GM12892 (cell line): ENCODE measurements at regions not wholly inside any gene's neighbourhood (a gene's known extent, or its start where the extent isn't known, plus 50 kb on each side); places are given as distances from the start of the nearest gene placed in this dataset.

Source experiments
- DNase-seq: peaks from one replicate; pipeline ENCODE4 v3.0.0; 2011; ENCODE audit not compliant: insufficient read length
- FAIRE-seq: peaks from 2 replicates; lab custom pipeline; 2011; peaks lifted over from hg19 to GRCh38; lab: Jason Lieb, UNC
- POLR2A ChIP-seq: IDR thresholded peaks from 2 replicates; pipeline ENCODE4 v1.6.1; 2011; ENCODE audit warnings: low read depth, low read length, control low read depth
- POLR2AphosphoS5 ChIP-seq: IDR thresholded peaks from 2 replicates; pipeline ENCODE4 v1.6.1; 2011; ENCODE audit warnings: low read depth, low read length, control low read depth
- TAF1 ChIP-seq: IDR thresholded peaks from 2 replicates; pipeline ENCODE4 v1.6.1; 2011; ENCODE audit warnings: low read depth, mild to moderate bottlenecking, control low read depth, low read length, borderline replicate concordance

GRCh38 chr12:4119157-4119761, 154.3 kb upstream of the CCND2 start:
- TF ChIP-seq POLR2A (no peak), POLR2AphosphoS5 (peak; percentile 64)
- FAIRE-seq = no peak
- DNase-seq = peak; percentile 60

- FAIRE-seq (no peak), DNase-seq (no peak)
- TF ChIP-seq TAF1 = no peak
- TF ChIP-seq POLR2A = no peak; the same call in 1 of the 2 replicates
- no peak; the same call in 1 of the 2 replicates for TF ChIP-seq POLR2AphosphoS5
These were observed 154.9 kb upstream of the CCND2 start for GRCh38 chr12:4118601-4119156.

DNA sequence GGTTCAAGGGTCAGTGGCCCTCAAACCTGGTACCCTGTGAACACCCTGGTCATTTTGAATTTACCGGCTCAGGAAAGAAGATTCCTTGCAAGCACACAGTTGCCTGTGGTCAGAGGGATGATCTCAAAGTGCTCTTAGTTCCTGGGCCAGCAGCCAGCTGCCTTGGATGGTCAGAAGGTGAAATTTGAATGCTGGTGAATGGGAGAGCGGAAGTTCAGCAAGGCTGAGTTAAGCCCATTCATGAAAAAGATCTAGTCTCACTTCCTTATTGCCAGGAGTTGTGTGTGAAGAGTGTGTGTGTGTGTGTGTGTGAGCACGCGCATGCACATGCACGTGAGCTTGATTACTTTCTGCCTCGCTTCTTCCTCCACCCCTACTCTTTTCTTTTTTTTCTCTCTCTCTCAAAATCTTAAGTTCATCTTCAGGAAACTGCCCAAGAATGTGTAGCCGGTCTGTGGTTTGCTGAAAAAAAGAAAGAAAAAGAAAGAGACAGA, 155.5 kb upstream of the CCND2 start:
- no peak for DNase-seq

DNA sequence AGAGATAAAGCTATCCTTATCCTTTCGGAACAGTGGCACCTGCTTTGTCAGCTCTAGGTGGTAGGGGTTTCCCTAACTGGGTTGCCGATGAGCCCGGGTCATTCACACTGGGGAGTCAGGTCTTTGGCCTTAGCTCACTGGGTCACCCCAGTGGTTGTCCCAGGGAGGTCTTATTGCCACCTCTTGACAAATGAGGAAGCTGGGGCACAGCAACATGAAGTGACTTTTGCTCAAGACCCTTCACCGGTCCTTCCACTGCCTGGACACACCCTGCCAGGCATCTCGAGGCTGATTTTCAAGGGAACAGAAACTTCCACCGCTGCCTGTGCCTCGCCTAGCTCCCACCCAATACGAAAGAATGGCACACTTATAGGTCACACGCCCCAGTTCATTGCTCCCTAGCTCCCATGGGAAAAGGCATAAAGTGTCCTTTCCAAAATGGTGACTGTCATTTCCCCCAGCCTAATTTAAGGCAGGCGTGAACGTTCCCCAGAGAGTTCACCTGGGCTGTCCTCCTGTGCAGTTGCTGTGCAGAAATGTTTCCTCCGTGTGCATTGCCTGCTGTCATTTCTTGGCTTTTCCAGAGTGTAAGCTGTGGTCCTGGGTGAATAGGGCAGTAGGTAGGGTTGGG, 156.1 kb upstream of the CCND2 start:
- DNase-seq (no peak), FAIRE-seq (no peak)
- TF ChIP-seq TAF1 = no peak
- no peak for TF ChIP-seq POLR2AphosphoS5
- no peak for TF ChIP-seq POLR2A

More for the DNA sequence above, 155.5 kb upstream of the CCND2 start:
- TF ChIP-seq POLR2AphosphoS5 (peak; percentile 41; the same call in 1 of the 2 replicates), TAF1 (no peak)
- FAIRE-seq = peak; percentile 100

GRCh38 chr12:4116251-4117111, 157.1 kb upstream of the CCND2 start:
- DNase-seq (no peak), FAIRE-seq (peak; percentile 70)
- no peak for TF ChIP-seq POLR2AphosphoS5
- no peak for TF ChIP-seq TAF1
- no peak for TF ChIP-seq POLR2A

DNA sequence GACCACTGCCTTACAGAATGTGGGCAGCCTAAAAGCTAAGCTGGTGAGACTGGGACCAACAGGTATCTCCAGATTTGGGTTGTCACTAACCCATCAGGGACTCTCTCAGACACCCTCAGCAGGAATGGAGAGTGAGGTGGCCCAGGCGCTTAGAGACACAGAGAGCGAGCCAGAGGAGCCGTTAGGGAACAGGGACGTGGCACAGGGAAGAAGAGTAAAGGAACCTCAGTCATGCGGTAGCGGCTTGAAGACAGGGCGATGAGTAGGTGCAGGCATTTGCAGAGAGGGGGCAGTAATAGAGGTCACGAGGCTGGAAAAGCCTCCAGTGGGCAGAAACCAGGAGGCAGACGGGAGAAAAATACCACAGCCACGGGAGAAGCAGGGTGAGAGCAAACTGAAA, 158.0 kb upstream of the CCND2 start:
- TF ChIP-seq POLR2AphosphoS5 (no peak), TAF1 (no peak), POLR2A (no peak)
- FAIRE-seq (peak; percentile 48), DNase-seq (no peak)

DNA sequence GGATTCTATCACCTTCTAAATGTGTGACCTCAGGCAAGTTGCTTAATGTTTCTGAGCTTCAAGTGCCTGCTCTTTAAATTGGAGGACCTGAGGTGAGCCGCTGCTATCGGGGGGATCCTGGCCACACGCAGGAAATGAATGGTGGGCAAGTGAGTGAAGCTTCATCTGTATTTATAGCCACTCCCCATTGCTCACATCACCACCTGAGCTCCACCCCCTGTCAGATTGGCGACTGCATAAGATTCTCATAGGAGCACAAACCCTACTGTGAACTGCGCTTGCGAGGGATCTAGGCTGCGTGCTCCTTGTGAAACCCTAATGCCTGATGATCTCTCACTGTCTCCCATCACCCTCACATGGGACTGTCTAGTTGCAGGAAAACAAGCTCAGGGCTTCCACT, 158.6 kb upstream of the CCND2 start:
- TF ChIP-seq TAF1 (no peak), POLR2A (no peak), POLR2AphosphoS5 (no peak)
- DNase-seq (no peak), FAIRE-seq (no peak)

- TF ChIP-seq POLR2AphosphoS5 (no peak), TAF1 (no peak), POLR2A (no peak)
- FAIRE-seq (peak; percentile 73), DNase-seq (no peak)
These were observed 160.7 kb upstream of the CCND2 start for GRCh38 chr12:4112734-4113325.

DNA sequence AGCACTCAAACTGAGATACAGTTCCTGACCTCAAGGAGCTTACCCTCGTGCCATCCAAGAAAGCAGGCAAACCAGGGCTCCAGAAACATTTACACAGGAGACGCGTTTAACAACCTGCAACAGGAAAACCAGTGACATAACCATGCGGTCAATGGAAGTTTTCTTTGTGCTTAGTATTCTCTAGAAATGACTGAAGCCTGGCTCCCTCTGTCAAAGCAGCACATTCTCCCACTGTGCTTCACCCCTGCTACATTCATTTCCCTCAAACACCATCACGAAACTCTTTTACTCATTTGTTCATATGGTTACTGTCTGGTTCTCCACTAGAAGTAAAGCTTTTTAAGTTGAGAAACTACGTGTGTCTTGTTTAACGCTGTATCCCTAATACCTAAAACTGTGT, 161.3 kb upstream of the CCND2 start:
- peak; percentile 90 for FAIRE-seq
- TF ChIP-seq TAF1 = no peak
- TF ChIP-seq POLR2A = no peak
- TF ChIP-seq POLR2AphosphoS5 = peak; percentile 36; the same call in 1 of the 2 replicates
- no peak for DNase-seq

DNA sequence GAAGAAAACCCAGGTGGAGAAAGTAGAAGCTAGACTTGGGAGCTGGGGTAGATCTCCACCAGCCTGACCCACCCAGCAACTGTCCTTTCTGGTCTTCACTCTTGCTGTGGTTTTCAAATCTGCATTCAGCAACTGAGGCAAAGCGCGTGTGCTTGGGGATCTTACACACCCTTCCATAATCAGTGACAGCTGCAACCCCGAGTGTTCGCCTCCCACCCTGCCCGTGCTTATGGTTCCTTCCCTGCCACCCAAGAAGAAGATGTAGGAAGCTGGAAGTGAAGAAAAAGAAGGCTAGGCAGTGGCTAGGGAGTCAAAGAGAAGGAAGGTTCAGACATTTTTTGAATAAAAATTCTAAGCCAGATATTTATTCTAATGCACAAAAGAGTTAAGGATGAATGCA, 162.6 kb upstream of the CCND2 start:
- no peak for FAIRE-seq

More for the DNA sequence above, 162.6 kb upstream of the CCND2 start:
- TF ChIP-seq POLR2AphosphoS5 = no peak
- TF ChIP-seq TAF1 = no peak
- no peak for TF ChIP-seq POLR2A
- no peak for DNase-seq
